C4-2B (cell line): ENCODE measurements at regions not wholly inside any gene's neighbourhood (a gene's known extent, or its start where the extent isn't known, plus 50 kb on each side); places are given as distances from the start of the nearest gene placed in this dataset.
"Not testable (repeated sequence)": the region's sequence is repeated elsewhere in the genome, so short reads cannot be mapped to it uniquely, and the experiment has no call there.

ENCODE experiments used
- CTCF ChIP-seq: fragments of 450-650 bp; conservative IDR thresholded peaks from 2 replicates; pipeline ENCODE4 v1.5.1; 2017; ENCODE audit warnings: mild to moderate bottlenecking
- ZFX ChIP-seq: fragments of 450-650 bp; IDR thresholded peaks from 2 replicates; pipeline ENCODE4 v1.6.1; 2017

GRCh38 chr20:26073972-26074371 lies 377.3 kb upstream of the ZNF337 start:
- not testable (repeated sequence) for TF ChIP-seq CTCF, ZFX
